Fibroblast of lung (primary cell): ENCODE measurements at regions not wholly inside any gene's neighbourhood (a gene's known extent, or its start where the extent isn't known, plus 50 kb on each side); places are given as distances from the start of the nearest gene placed in this dataset.

Experiments
- DNase-seq, 2 donors: peaks; one replicate each; pipeline versions ENCODE4 v3.0.0 to v3.0.0-alpha.2; 2010; ENCODE audit warnings: low read depth in 2 of 2
- H2AFZ ChIP-seq: 2 replicates; pipeline ENCODE4 v1.5.1; 2012; ENCODE audit warnings: low read length, control low read depth, inconsistent platforms
- H3K27ac ChIP-seq: 2 replicates; pipeline ENCODE4 v1.5.1; 2011; ENCODE audit warnings: low read length, control low read depth; ENCODE audit not compliant: insufficient read depth
- H3K27me3 ChIP-seq: 2 replicates; pipeline ENCODE4 v1.5.1; 2011; ENCODE audit warnings: mild to moderate bottlenecking, low read length; ENCODE audit not compliant: control insufficient read depth, insufficient read depth
- H3K36me3 ChIP-seq: 2 replicates; pipeline ENCODE4 v1.5.1; 2011; ENCODE audit warnings: low read length; ENCODE audit not compliant: control insufficient read depth, insufficient read depth
- H3K4me1 ChIP-seq: 2 replicates; pipeline ENCODE4 v1.5.1; 2011; ENCODE audit warnings: low read length; ENCODE audit not compliant: control insufficient read depth, insufficient read depth; ENCODE audit errors: extremely low read depth
- H3K4me2 ChIP-seq: 2 replicates; pipeline ENCODE4 v1.5.1; 2011; ENCODE audit warnings: low read length, control low read depth; ENCODE audit not compliant: insufficient read depth; ENCODE audit errors: extremely low read depth
- H3K4me3 ChIP-seq, 4 experiments: fragments of 200-600 bp in 1 of 4; sonication (generic) in 1 of 4; replicated peaks in 1 of 4; 2 replicates each; pipeline ENCODE4 v1.5.1; 2011 to 2016; ENCODE audit warnings: low read length in 4 of 4, low read depth in 3 of 4, mild to moderate bottlenecking in 3 of 4, control low read depth in 2 of 4, inconsistent platforms in 1 of 4, mixed read lengths in 1 of 4; ENCODE audit not compliant: insufficient read depth in 1 of 4; ENCODE audit errors: control extremely low read depth in 1 of 4
- H3K79me2 ChIP-seq: 2 replicates; pipeline ENCODE4 v1.5.1; 2012; ENCODE audit warnings: mild to moderate bottlenecking, low read length, inconsistent platforms; ENCODE audit not compliant: control insufficient read depth, insufficient read depth
- H3K9ac ChIP-seq: 2 replicates; pipeline ENCODE4 v1.5.1; 2011; ENCODE audit warnings: mild to moderate bottlenecking, low read length, control low read depth; ENCODE audit not compliant: insufficient read depth
- H3K9me3 ChIP-seq: 2 replicates; pipeline ENCODE4 v1.5.1; 2012; ENCODE audit warnings: low read depth, low read length; ENCODE audit not compliant: control insufficient read depth, insufficient read depth
- H4K20me1 ChIP-seq: 2 replicates; pipeline ENCODE4 v1.5.1; 2011; ENCODE audit warnings: low read length; ENCODE audit not compliant: control insufficient read depth, insufficient read depth; ENCODE audit errors: extremely low read depth
- CTCF ChIP-seq, 2 donors: IDR thresholded peaks in 1 of 2; conservative IDR thresholded peaks in 1 of 2; 1 replicate in 1 of 2; 2 replicates in 1 of 2; pipeline ENCODE4 v1.5.1; 2011 to 2012; ENCODE audit warnings: low read length in 2 of 2, control low read depth in 1 of 2, inconsistent platforms in 1 of 2, low read depth in 1 of 2, mild to moderate bottlenecking in 1 of 2
- EZH2 ChIP-seq: IDR thresholded peaks from 2 replicates; pipeline ENCODE4 v1.5.1; 2012; ENCODE audit warnings: low read length, control low read depth, mild to moderate bottlenecking; ENCODE audit errors: missing control alignments

GRCh38 chr2:103152556-103152955 lies 390.7 kb downstream of the TMEM182 start:
- H3K79me2 ChIP-seq, result no peaks in the 10 kb centered on the region
- H3K4me1 ChIP-seq, result no peaks in the 10 kb centered on the region
- TF ChIP-seq EZH2, result no peak
- no peak for TF ChIP-seq CTCF (conservative IDR thresholded peaks at IDR 0.05 in 1 of 2, IDR thresholded peaks at IDR 0.05 in 1 of 2; ENCODE audit: low read depth in 1 of 2, low read length in 2 of 2)
- no peaks in the 10 kb centered on the region for H4K20me1 ChIP-seq
- H3K9me3 ChIP-seq, result no peaks in the 10 kb centered on the region
- H3K36me3 ChIP-seq, result no peaks in the 10 kb centered on the region
- no peak overlapping the region for H3K27ac ChIP-seq
- no peak overlapping the region for H3K9ac ChIP-seq
- peak in 1 of 2 donors; percentile 18 for DNase-seq
- no peaks in the 10 kb centered on the region for H3K27me3 ChIP-seq
- H2AFZ ChIP-seq, result no peak overlapping the region
- no peak overlapping the region for H3K4me2 ChIP-seq
- no peak overlapping the region for H3K4me3 ChIP-seq

GRCh38 chr2:103153580-103154284 lies 391.9 kb downstream of the TMEM182 start:
- TF ChIP-seq CTCF (conservative IDR thresholded peaks at IDR 0.05 in 1 of 2, IDR thresholded peaks at IDR 0.05 in 1 of 2; ENCODE audit: low read depth in 1 of 2, low read length in 2 of 2), result no peak
- TF ChIP-seq EZH2, result no peak
- Histone ChIP-seq H3K27ac (no peak overlapping the region), H3K27me3 (no peaks in the 10 kb centered on the region), H3K79me2 (no peaks in the 10 kb centered on the region), H4K20me1 (no peaks in the 10 kb centered on the region), H3K9me3 (no peaks in the 10 kb centered on the region), H3K4me2 (no peak overlapping the region), H3K9ac (no peak overlapping the region), H3K36me3 (no peaks in the 10 kb centered on the region), H3K4me1 (no peaks in the 10 kb centered on the region), H3K4me3 (no peak overlapping the region), H2AFZ (no peak overlapping the region)
- DNase-seq, result peak in 1 of 2 donors; percentile 20

GRCh38 chr2:103155308-103155707 lies 393.5 kb downstream of the TMEM182 start:
- Histone ChIP-seq H3K4me1 (no peaks in the 10 kb centered on the region), H3K9me3 (no peaks in the 10 kb centered on the region), H4K20me1 (no peaks in the 10 kb centered on the region), H3K9ac (no peak overlapping the region), H3K4me3 (no peak overlapping the region), H3K27ac (no peak overlapping the region), H2AFZ (no peak overlapping the region), H3K27me3 (no peaks in the 10 kb centered on the region), H3K36me3 (no peaks in the 10 kb centered on the region), H3K4me2 (no peak overlapping the region), H3K79me2 (no peaks in the 10 kb centered on the region)
- no peak for DNase-seq
- TF ChIP-seq CTCF (conservative IDR thresholded peaks at IDR 0.05 in 1 of 2, IDR thresholded peaks at IDR 0.05 in 1 of 2; ENCODE audit: low read depth in 1 of 2, low read length in 2 of 2), result no peak
- TF ChIP-seq EZH2, result no peak
